ENCODE measurements at regions not wholly inside any gene's neighbourhood (a gene's known extent, or its start where the extent isn't known, plus 50 kb on each side); places are given as distances from the start of the nearest gene placed in this dataset.

DNA sequence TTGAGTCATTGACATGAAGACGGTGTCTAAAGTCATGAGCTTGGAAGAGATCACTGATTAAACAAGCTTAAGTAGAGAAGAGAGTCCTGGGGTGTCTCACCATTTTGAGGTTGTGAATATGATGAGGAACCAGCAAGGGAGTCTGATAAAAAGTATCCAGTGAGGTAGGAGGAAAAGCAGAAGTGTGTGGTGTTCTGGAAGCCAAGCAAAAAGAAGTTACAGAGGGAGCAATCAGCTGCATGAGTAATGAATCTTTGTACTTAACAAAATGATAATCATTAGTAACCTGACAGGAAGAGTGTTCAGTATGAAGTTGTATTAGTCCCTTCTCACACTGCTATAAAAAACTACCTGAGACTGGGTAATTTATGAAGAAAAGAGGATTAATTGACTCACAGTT lies 131.3 kb downstream of the C11orf87 start:
- TF ChIP-seq, protein P1, sequence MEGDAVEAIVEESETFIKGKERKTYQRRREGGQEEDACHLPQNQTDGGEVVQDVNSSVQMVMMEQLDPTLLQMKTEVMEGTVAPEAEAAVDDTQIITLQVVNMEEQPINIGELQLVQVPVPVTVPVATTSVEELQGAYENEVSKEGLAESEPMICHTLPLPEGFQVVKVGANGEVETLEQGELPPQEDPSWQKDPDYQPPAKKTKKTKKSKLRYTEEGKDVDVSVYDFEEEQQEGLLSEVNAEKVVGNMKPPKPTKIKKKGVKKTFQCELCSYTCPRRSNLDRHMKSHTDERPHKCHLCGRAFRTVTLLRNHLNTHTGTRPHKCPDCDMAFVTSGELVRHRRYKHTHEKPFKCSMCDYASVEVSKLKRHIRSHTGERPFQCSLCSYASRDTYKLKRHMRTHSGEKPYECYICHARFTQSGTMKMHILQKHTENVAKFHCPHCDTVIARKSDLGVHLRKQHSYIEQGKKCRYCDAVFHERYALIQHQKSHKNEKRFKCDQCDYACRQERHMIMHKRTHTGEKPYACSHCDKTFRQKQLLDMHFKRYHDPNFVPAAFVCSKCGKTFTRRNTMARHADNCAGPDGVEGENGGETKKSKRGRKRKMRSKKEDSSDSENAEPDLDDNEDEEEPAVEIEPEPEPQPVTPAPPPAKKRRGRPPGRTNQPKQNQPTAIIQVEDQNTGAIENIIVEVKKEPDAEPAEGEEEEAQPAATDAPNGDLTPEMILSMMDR (IDR thresholded peaks at IDR 0.05): no peak
- TF ChIP-seq POLR2AphosphoS5 (IDR thresholded peaks at IDR 0.05) (no peak), POLR2A (IDR thresholded peaks at IDR 0.05) (no peak), EP300 (IDR thresholded peaks at IDR 0.05) (no peak)
